Ishikawa (cell line): ENCODE measurements at regions not wholly inside any gene's neighbourhood (a gene's known extent, or its start where the extent isn't known, plus 50 kb on each side); places are given as distances from the start of the nearest gene placed in this dataset.

ENCODE experiments used
- CEBPB ChIP-seq: IDR thresholded peaks from 2 replicates; pipeline ENCODE4 v1.6.1; 2012
- EP300 ChIP-seq: IDR thresholded peaks from 2 replicates; pipeline ENCODE4 v1.6.1; 2012; ENCODE audit warnings: borderline replicate concordance
- FOXM1 ChIP-seq: IDR thresholded peaks from 2 replicates; pipeline ENCODE4 v1.6.1; 2012; ENCODE audit warnings: low read depth, borderline replicate concordance
- MAX ChIP-seq: IDR thresholded peaks from 2 replicates; pipeline ENCODE4 v1.6.1; 2012
- NFIC ChIP-seq: IDR thresholded peaks from 2 replicates; pipeline ENCODE4 v1.6.1; 2012
- RAD21 ChIP-seq: IDR thresholded peaks from 2 replicates; pipeline ENCODE4 v1.6.1; 2012; ENCODE audit warnings: low read depth
- TAF1 ChIP-seq: IDR thresholded peaks from 2 replicates; pipeline ENCODE4 v1.6.1; 2012; ENCODE audit warnings: low read depth, mild to moderate bottlenecking
- TEAD4 ChIP-seq: IDR thresholded peaks from 2 replicates; pipeline ENCODE4 v1.6.1; 2012

- TF ChIP-seq EP300 (no peak), NFIC (no peak), FOXM1 (no peak), TEAD4 (no peak), MAX (no peak), RAD21 (no peak), TAF1 (no peak), CEBPB (no peak)
Measured at GRCh38 chr10:104509981-104510380, 131.1 kb upstream of the SORCS3 start.
